Ovary (tissue), 7 donors: ENCODE measurements at regions not wholly inside any gene's neighbourhood (a gene's known extent, or its start where the extent isn't known, plus 50 kb on each side); places are given as distances from the start of the nearest gene placed in this dataset. TPM values are rescaled to one million over a fixed set of nuclear protein-coding genes. Genes with fewer than 3 reads are reported as not detected.

Experiments
- DNase-seq, 5 donors: peaks; one replicate each; pipeline ENCODE4 v3.0.0-alpha.2; 2019 to 2020
- H3K27ac ChIP-seq, 2 donors: fragments of 200-600 bp; one replicate each; pipeline versions ENCODE4 v1.5.1 to v1.8.0; 2019 to 2022
- H3K27me3 ChIP-seq: fragments of 200-600 bp; one replicate; pipeline ENCODE4 v1.8.0; 2022
- H3K36me3 ChIP-seq: fragments of 200-600 bp; sonication (generic); one replicate; pipeline ENCODE4 v1.5.1; 2019
- H3K4me1 ChIP-seq: one replicate; pipeline ENCODE4 v1.8.1; 2013; ENCODE audit warnings: mild to moderate bottlenecking, moderate library complexity; ENCODE audit not compliant: insufficient read depth
- H3K4me3 ChIP-seq: fragments of 200-600 bp; sonication (generic); one replicate; pipeline ENCODE4 v1.5.1; 2017
- H3K9me3 ChIP-seq, 2 donors: fragments of 200-600 bp in 1 of 2; sonication (generic) in 1 of 2; one replicate each; pipeline versions ENCODE4 v1.5.1 to v1.8.1; 2013 to 2019; ENCODE audit warnings: mild to moderate bottlenecking in 1 of 2, moderate library complexity in 1 of 2
- CTCF ChIP-seq, 3 donors: fragments of 450-650 bp in 2 of 3; fragments of 200-600 bp in 1 of 3; IDR thresholded peaks; one replicate each; pipeline versions ENCODE4 v1.5.1 to v1.8.0; 2016 to 2022; ENCODE audit warnings: antibody characterized with exemption in 3 of 3, mild to moderate bottlenecking in 1 of 3
- EP300 ChIP-seq: sonication (generic); formaldehyde crosslinking; IDR thresholded peaks from one replicate; pipeline ENCODE4 v1.6.1; 2017; ENCODE audit warnings: antibody characterized with exemption
- POLR2A ChIP-seq: fragments of 450-650 bp; IDR thresholded peaks from one replicate; pipeline ENCODE4 v1.6.1; 2017; ENCODE audit warnings: antibody characterized with exemption, mild to moderate bottlenecking, moderate library complexity
- WGBS, 3 donors: extraction: QIAGEN DNeasy Blood & Tissue Kit in 1 of 3; methylation state at CpG; one replicate each; pipeline versions ENCODE4 v1.1.5 to v1.1.7; 2013 to 2017; 5-methylcytosine and 5-hydroxymethylcytosine counted together
- intact Hi-C, 4 donors: fragments of 100-400 bp; cut with DNase I; formaldehyde crosslinking; loops; one replicate each; pipeline versions ENCODE4 v1.11.0 to v1.15.1; 2022 to 2023
- small RNA-seq: library from RNA; depleted of rRNA; stranded (forward); fragments of <200 nt; gene quantifications from one replicate; pipeline ENCODE3, GENCODE V24; 2016
- donor health status: DM: no; HTN: no; CAD: no; lungs with moderate emphysema.
- donor health status: DM: no; HTN: no; CAD: no.
- donor health status: Bipolar disorder and iron deficiency.
- donor health status: DM: no; HTN: no; CAD: no.
- donor health status: DM: yes; HTN: yes; CAD: no.

GRCh38 chr2:143819190-143819735 lies 690.0 kb downstream of the ARHGAP15 start:
- no peak overlapping the region for H3K4me3 ChIP-seq
- no peak for DNase-seq
- H3K27me3 ChIP-seq = no peaks in the 10 kb centered on the region
- no peaks in the 10 kb centered on the region for H3K36me3 ChIP-seq
- 56 to 65% (median 58%) methylated on average over 1 of the region's 1 CpG for WGBS, 3 donors
- no peaks in the 10 kb centered on the region for H3K9me3 ChIP-seq
- no peak overlapping the region for H3K27ac ChIP-seq
- intact Hi-C loops = no loop called here
- H3K4me1 ChIP-seq = no peaks in the 10 kb centered on the region
- no peak for TF ChIP-seq EP300
- TF ChIP-seq POLR2A = no peak
- TF ChIP-seq CTCF (IDR thresholded peaks at IDR 0.05) = no peak

Small RNAs in the stretch of these regions (small RNA-seq; reads per million reads assigned to genes)
- not detected for gene RF00019
